ENCODE measurements at regions not wholly inside any gene's neighbourhood (a gene's known extent, or its start where the extent isn't known, plus 50 kb on each side); places are given as distances from the start of the nearest gene placed in this dataset.

DNA sequence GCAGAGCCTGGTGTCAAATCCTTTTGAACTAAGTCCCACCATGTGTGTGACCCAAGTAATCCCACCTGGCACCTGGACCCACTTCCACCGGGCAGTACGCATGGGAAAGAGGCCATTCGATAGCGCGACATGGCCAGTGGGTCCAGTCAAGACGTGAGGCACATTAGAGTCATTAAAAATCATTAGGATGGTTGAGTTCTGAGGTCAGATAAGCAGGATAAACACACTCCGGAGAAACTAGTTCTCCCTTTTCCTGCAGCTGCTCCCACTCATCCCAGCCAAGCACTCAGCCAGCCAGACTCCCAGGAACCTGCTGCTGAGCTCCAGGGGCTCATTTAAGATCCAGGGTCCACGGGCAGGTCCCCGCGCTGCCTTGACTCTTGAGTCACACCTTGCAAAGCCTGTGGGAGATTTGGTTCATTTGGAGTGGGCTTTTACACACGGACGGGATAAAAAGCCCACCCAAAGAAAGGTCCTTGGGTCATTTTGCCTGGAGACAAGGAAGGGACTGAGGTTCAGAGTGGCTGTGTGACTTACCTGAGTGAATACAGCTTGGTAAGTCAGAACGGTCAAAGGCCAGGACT lies 313.9 kb downstream of the BCL11B start:
- TF ChIP-seq POLR2A (IDR thresholded peaks at IDR 0.05; ENCODE audit: low read length) (no peak), GATA1 (IDR thresholded peaks at IDR 0.05; ENCODE audit: low read depth, low read length) (no peak)

Data from erythroblast (primary cell).